OCI-M2 (cell line): ENCODE measurements at regions not wholly inside any gene's neighbourhood (a gene's known extent, or its start where the extent isn't known, plus 50 kb on each side); places are given as distances from the start of the nearest gene placed in this dataset.
"Not testable (repeated sequence)": the region's sequence is repeated elsewhere in the genome, so short reads cannot be mapped to it uniquely, and the experiment has no call there.

Source experiments
- DNase-seq: peaks from one replicate; lab custom pipeline; 2025; ENCODE audit not compliant: unreplicated experiment; lab: John Stamatoyannopoulos, UW

DNA sequence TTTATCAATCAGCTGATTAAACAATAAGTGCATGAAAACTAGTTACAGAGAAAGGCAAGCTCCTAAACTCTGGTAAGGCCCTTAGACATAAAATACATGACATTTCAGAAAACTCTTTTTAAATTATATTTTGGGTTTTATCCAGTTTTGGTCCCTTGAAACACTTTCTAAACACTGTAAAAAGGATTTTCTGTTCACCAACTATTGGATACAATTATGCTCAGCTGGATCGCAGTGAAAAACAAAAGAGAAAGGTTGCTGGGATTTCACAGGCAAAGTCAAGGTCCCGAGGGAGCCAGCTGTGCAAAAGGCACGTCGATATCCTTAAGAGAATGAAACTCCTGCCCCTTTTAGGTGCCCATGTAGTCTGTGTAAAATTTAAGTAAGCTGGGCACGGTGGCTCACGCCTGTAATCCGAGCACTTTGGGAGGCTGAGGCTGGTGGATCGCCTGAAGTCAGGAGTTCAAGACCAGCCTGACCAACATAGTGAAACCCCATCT lies 1018.4 kb upstream of the INTU start:
- DNase-seq: no peak

DNA sequence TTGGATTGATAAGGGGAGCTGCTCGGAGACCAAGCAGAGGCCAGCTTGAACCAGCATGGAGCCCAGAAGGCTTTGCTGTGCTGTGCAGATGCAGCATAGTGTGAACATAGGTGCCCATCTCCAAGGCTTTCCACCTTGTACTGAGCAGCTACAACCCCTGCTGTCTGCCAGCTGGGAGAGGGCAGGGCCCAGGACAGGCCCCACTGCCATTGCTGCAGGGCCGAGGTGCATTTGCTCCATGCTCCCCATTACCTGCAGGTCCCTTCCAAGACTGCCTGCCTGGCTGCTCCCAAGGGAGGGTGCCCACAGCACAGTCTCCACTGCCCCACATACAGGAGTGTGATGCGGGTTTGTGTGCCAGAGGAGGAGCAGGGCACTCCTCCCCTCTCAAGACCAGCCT lies 1016.0 kb upstream of the INTU start:
- DNase-seq: no peak

DNA sequence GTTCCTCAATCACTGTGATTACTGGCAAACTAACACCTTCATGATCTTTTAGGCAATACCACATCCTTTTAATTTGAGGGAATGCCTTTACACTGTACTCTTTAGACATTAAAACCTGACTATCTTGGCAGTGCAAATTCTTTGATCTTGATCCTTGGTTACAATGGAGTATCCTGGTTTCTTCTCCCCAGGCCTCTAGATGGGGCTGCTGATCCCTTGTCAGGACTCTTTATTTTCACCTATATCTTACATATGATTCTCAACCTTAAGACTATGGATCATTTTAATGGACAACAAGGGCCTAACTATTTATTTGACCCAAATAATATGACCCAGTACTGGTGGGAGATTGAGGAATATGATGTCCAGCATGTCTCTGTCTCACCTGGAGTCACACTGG lies 1005.5 kb upstream of the INTU start:
- DNase-seq: no peak

DNA sequence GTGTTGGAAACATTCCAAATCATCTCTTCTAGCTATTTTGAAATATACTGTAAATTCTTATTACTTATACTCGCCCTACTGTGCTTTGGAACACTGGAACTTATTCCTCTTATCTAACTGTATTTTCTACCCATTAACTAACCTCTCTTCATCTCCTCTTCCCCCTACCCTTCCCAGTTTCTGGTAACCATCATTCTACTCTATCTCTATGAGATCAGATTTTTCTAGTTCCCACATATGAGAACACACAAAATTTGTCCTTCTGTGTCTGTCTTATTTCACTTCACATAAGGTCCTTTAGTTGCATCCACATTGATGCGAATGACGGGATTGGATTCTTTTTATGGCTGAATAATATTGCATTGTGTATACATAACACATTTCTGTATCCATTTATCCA lies 1003.8 kb upstream of the INTU start:
- DNase-seq: no peak

GRCh38 chr4:126630230-126630629 lies 1002.5 kb upstream of the INTU start:
- DNase-seq: no peak

- DNase-seq: no peak
Measured at GRCh38 chr4:126633306-126633705, 999.5 kb upstream of the INTU start.

- DNase-seq: no peak
Measured at GRCh38 chr4:126637706-126638105, 995.1 kb upstream of the INTU start.

GRCh38 chr4:126647320-126647719 lies 985.4 kb upstream of the INTU start:
- no peak for DNase-seq

DNA sequence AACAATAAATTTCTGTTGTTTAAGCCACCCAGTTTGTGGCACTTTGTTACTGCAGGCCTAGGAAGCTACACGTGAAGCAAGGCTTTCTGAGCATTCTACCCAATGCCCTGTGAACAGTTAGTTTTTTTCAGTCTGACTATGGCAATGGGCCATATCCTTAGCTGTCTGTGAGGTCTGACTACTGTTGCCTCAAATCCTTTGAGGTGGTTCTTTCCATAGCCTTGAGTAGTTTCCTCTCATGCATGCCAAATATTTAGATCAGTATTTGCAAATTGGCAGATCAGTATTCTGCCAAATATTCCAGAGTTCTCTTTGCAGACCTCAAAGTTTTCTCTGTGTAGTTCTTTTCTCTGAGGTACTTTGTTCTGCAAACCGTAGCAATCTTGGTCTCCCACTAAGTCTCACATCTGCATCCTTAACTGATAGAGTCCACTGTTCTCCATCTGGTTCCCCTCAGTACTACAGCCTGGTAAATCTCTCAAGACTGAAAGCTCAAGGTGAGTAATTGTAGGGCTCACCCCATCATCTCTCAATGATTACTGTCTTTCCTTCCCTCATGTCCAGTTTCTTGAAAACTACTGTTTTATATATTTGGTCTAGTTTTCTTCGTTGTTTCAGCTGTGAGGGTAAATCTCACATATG lies 984.9 kb upstream of the INTU start:
- DNase-seq: no peak

GRCh38 chr4:126658411-126658810 lies 974.3 kb upstream of the INTU start:
- DNase-seq: no peak

GRCh38 chr4:126661194-126661593 lies 971.6 kb upstream of the INTU start:
- DNase-seq: no peak

- no peak for DNase-seq
Measured at GRCh38 chr4:126664839-126665238, 967.9 kb upstream of the INTU start.

DNA sequence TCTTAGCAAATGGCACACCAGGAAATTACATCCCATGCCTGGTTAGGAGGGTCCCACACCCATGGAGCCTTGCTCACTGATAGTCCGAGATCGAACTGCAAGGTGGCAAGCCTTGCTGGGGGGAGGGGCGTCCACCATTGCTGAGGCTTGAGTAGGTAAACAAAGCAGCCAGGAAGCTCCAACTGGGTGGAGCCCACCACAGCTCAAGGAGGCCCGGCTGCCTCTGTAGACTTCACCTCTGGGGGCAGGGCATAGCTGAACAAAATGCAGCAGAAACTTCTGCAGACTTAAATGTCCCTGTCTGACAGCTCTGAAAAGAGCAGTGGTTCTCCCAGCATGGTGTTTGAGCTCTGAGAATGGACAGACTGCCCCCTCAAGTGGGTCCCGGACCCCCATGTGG lies 962.7 kb upstream of the INTU start:
- not testable (repeated sequence) for DNase-seq

- no peak for DNase-seq
Measured at GRCh38 chr4:126678618-126679017, 954.1 kb upstream of the INTU start.

DNA sequence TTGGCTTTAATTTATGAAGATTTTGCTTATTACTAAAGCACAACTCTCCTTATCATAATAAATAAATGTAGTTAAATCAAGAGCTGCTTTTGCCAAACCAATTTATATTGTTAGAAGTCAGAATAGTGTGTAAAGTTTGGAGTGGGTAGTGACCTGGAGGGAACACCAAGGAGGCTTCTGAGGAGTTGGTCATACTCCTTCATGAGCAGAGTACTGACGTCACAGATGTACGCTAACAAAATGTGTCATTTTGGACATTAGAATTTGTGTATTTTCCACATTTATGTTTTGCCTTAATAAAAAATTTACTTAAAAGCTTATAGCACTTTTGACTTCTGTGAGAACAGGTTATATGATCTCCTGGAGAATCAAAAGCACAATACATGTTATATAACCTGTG lies 953.5 kb upstream of the INTU start:
- DNase-seq: no peak

DNA sequence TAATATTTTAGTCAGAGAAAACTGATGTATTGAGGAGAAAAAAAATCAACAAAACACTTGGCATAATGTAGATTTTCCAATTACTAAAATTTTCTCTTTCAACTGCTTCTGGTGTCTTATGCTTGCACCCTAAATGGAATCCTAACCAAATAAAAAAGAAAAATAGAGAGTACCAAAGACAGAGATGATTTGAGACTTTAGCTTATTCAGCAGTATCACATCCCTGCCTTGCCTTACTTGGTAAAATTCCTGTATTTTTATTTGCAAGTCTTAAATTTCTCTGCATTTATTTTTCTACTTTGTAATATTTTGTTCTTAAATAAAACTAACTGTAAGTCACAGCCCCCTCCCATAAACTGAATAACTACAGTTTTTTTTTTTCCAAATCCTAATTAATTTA lies 950.5 kb upstream of the INTU start:
- no peak for DNase-seq

DNA sequence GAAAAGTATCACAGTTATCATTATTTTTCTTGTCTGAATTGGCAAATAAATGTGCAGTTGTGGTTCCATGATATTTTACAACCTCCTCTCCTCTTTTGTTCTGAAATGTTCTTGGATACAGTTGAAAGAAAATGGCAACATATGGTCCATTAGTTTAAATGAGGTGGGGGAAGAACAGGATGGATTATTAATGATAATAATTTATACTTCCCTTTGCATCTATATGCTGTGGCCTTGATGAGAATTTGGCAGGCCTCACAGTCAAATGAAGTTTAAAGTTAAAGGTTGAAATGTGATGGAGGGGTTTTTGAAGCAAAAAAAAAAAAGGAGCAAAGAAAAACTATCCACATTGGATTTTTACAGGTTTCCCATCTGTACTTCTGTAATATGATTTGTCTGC lies 946.3 kb upstream of the INTU start:
- DNase-seq: no peak

DNA sequence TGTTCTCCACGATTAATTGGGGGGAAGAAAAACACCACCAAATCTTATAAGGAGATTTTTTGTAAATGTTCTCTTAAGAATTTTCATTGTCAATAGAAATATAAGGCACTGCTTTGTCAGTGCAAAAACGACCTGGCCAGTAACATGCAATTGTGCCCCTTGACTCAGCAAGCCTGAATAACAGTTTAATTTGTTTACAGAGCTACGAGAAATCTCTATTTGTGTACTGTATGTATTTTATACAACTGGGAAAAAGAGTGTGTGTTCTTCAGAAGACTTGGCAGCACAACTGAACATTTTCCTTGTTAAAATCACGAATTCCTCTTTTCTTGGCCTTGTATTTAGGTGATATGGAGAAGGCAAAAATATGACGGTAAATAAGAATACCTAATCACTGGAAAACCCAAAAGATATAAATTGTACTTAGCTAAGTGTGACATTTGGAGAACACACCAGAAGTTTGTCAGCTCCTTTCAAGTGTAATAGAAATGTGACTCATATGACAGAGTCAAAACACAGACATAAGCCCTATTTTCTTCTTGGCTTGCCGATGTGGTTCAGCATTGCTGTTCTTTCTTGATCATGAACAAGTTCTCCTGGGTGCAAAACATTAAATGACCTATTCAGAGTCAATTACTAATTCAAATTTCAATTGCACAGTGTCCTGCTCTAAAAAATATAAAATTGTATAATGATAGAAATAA lies 945.0 kb upstream of the INTU start:
- no peak for DNase-seq

GRCh38 chr4:126691797-126692196 lies 941.0 kb upstream of the INTU start:
- no peak for DNase-seq

- DNase-seq: no peak
Measured at GRCh38 chr4:126697748-126698147, 935.0 kb upstream of the INTU start.

DNA sequence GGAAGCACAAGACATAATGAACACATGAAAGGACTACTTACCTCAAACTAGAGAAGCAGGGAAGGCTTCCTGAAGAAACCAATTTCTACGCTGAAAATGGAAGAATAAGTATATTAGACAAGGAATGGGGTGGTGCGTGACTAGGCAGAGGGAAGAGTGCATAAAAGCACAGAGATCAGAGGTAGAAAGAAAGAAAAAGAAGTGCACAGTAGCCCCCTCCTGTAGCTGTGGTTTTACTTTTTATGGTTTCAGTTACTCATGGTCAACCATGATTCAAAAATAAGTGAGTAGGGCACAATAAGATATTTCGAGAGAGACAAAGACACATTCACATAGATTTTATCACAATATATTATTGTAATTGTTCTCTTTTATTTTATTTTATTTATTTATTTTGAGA lies 934.5 kb upstream of the INTU start:
- no peak for DNase-seq

DNA sequence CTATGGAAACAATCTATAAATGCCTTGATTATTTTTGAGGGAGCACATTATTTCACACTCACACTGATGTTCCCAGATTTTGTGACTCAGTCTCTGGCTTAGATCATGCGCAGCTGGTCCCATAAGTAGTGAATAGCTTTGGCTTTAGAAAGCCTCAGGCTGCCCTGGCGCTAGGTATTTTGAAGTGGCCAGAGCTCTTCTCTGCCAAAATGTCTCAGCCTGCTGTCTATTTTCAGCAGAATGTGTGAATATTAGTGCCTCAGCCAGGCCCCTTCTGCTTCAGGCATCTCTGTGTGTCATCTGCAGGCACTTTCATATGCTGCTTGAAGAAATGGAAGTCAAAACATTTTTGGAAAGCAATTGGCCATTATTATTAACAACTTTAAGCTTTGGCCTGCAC lies 931.0 kb upstream of the INTU start:
- no peak for DNase-seq

DNA sequence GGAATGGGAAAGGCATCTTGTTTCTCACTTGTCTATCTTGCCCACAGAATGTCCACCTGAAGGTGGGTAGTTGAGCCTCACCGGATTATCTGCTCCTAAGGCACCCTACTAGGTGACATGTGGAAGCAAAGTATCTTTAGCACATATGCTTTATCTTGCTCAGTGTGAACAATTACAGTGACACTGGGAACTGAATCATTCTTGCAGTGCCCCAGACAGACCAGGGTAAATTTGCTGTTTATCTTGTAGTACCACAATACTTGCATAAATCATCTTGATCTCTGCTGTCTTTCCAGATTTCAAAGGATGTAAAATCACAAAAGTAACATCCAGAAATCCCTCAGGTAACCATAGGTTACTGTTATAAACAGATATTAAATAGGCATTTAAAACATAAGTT lies 930.0 kb upstream of the INTU start:
- DNase-seq: no peak
